CD4-positive, alpha-beta T cell (primary cell): ENCODE measurements at regions not wholly inside any gene's neighbourhood (a gene's known extent, or its start where the extent isn't known, plus 50 kb on each side); places are given as distances from the start of the nearest gene placed in this dataset.
"Not testable (repeated sequence)": the region's sequence is repeated elsewhere in the genome, so short reads cannot be mapped to it uniquely, and the experiment has no call there.

ENCODE experiments used
- ATAC-seq: fragments of 200-7000 bp; cut with Tn5 transposase; one replicate; pipeline ENCODE4 v1.10.0; 2022; ENCODE audit warnings: mild to moderate bottlenecking; ENCODE audit not compliant: poor library complexity
- CTCF ChIA-PET: fragments of 350-600 bp; sonication (Branson Sonifier 250); formaldehyde crosslinking; loops from one replicate; lab custom pipeline; 2021; ENCODE audit warnings: antibody characterized with exemption, inconsistent platforms; lab: Charles Lee
- POLR2A ChIA-PET: fragments of 350-600 bp; sonication (Branson Sonifier 250); formaldehyde crosslinking; loops from one replicate; lab custom pipeline; 2021; ENCODE audit warnings: antibody characterized with exemption, inconsistent platforms; lab: Charles Lee
- DNase-seq, 14 experiments: peaks; one replicate each; pipeline ENCODE4 v3.0.0-alpha.2; 2013 to 2020; ENCODE audit warnings: mixed read lengths in 2 of 14
- H3K27ac ChIP-seq, 2 donors: one replicate each; pipeline versions ENCODE4 v1.5.1 to v1.7.0; 2013; ENCODE audit warnings: low read length in 2 of 2, low read depth in 1 of 2, mild to moderate bottlenecking in 1 of 2
- H3K27me3 ChIP-seq, 2 experiments: 1 replicate in 1 of 2; 2 replicates in 1 of 2; pipeline versions ENCODE4 v1.6.1 to v1.7.0; 2013; ENCODE audit warnings: low read length in 2 of 2, control low read depth in 1 of 2, mild to moderate bottlenecking in 1 of 2, moderate library complexity in 1 of 2; ENCODE audit not compliant: insufficient read depth in 2 of 2, control insufficient read depth in 1 of 2
- H3K36me3 ChIP-seq: one replicate; pipeline ENCODE4 v1.6.1; 2013; ENCODE audit warnings: low read length, control low read depth; ENCODE audit not compliant: insufficient read depth
- H3K4me1 ChIP-seq: one replicate; pipeline ENCODE4 v1.6.1; 2013; ENCODE audit warnings: low read length, control low read depth; ENCODE audit not compliant: insufficient read depth
- H3K4me3 ChIP-seq: one replicate; pipeline ENCODE4 v1.5.1; 2013; ENCODE audit warnings: mild to moderate bottlenecking, low read length, moderate library complexity
- H3K9me3 ChIP-seq, 2 experiments: 1 replicate in 1 of 2; 2 replicates in 1 of 2; pipeline versions ENCODE4 v1.6.1 to v1.7.0; 2013; ENCODE audit warnings: low read length in 2 of 2, mild to moderate bottlenecking in 2 of 2, control low read depth in 1 of 2, moderate library complexity in 1 of 2; ENCODE audit not compliant: control insufficient read depth in 1 of 2, insufficient read depth in 1 of 2
- H3K27ac Mint-ChIP-seq: one replicate; pipeline ENCODE4 v1.8.0; 2020; ENCODE audit warnings: mixed read lengths
- H3K27me3 Mint-ChIP-seq: one replicate; pipeline ENCODE4 v1.8.0; 2021; ENCODE audit warnings: mixed read lengths
- H3K36me3 Mint-ChIP-seq: one replicate; pipeline ENCODE4 v1.8.0; 2021; ENCODE audit warnings: low read depth, mixed read lengths
- H3K4me1 Mint-ChIP-seq: one replicate; pipeline ENCODE4 v1.8.0; 2021; ENCODE audit warnings: low read depth, mixed read lengths
- H3K4me3 Mint-ChIP-seq: one replicate; pipeline ENCODE4 v1.8.0; 2020; ENCODE audit warnings: mild to moderate bottlenecking, mixed read lengths
- H3K9me3 Mint-ChIP-seq: one replicate; pipeline ENCODE4 v1.8.0; 2020; ENCODE audit warnings: mixed read lengths
- CTCF ChIP-seq: fragments of 200-600 bp; IDR thresholded peaks from one replicate; pipeline ENCODE4 v1.8.0; 2022; ENCODE audit warnings: antibody characterized with exemption, mild to moderate bottlenecking
- intact Hi-C, 2 experiments: fragments of 100-400 bp; cut with DNase I in 1 of 2; cut with micrococcal nuclease in 1 of 2; formaldehyde crosslinking; loops; one replicate each; pipeline versions ENCODE4 v1.15.1 to v1.9.0; 2023 to 2025; cut with DNase I, micrococcal nuclease

- H3K36me3 ChIP-seq, H3K4me1 ChIP-seq, H3K36me3 Mint-ChIP-seq, CTCF ChIA-PET, H3K4me3 ChIP-seq, H3K27ac ChIP-seq, H3K4me1 Mint-ChIP-seq, ATAC-seq, POLR2A ChIA-PET, H3K27me3 ChIP-seq, H3K4me3 Mint-ChIP-seq, DNase-seq, H3K9me3 ChIP-seq, H3K27ac Mint-ChIP-seq, H3K9me3 Mint-ChIP-seq: not testable (repeated sequence)
- H3K27me3 Mint-ChIP-seq, result peaks cover 11% of the 10 kb centered on the region
- intact Hi-C loops, result loop anchor here (10.0 kb wide), 3 partner anchors 110 to 190 kb away; no protein-coding TSS in a partner anchor
Measured at GRCh38 chr1:117314951-117315350, 52.3 kb upstream of the MAN1A2 start.

- intact Hi-C loops, result loop anchor here (10.0 kb wide), 3 partner anchors 111 to 191 kb away; no protein-coding TSS in a partner anchor
- Histone ChIP-seq H3K36me3 (no peaks in the 10 kb centered on the region), H3K27ac (no peak overlapping the region), H3K27me3 (no peaks in the 10 kb centered on the region), H3K4me1 (no peaks in the 10 kb centered on the region), H3K4me3 (no peak overlapping the region), H3K9me3 (no peaks in the 10 kb centered on the region)
- Mint-ChIP-seq H3K4me1 (no peaks in the 10 kb centered on the region), H3K27me3 (peaks cover 11% of the 10 kb centered on the region), H3K9me3 (peaks cover 2% of the 10 kb centered on the region), H3K4me3 (no peak overlapping the region), H3K27ac (no peak overlapping the region), H3K36me3 (no peaks in the 10 kb centered on the region)
- CTCF ChIA-PET, result no interaction called here
- no peak for ATAC-seq
- no peak for TF ChIP-seq CTCF
- DNase-seq, result no peak
- POLR2A ChIA-PET, result no interaction called here
Measured at GRCh38 chr1:117313555-117313954, 53.7 kb upstream of the MAN1A2 start.

- Mint-ChIP-seq H3K36me3 (no peaks in the 10 kb centered on the region), H3K4me3 (no peak overlapping the region), H3K9me3 (no peaks in the 10 kb centered on the region), H3K27me3 (peaks cover 6% of the 10 kb centered on the region), H3K4me1 (no peaks in the 10 kb centered on the region), H3K27ac (no peak overlapping the region)
- Histone ChIP-seq H3K36me3 (no peaks in the 10 kb centered on the region), H3K9me3 (no peaks in the 10 kb centered on the region), H3K4me1 (no peaks in the 10 kb centered on the region), H3K27ac (no peak overlapping the region), H3K4me3 (no peak overlapping the region), H3K27me3 (no peaks in the 10 kb centered on the region)
- peak; percentile 41 for TF ChIP-seq CTCF
- ATAC-seq (peak; percentile 62), DNase-seq (peak in 4 of 14 experiments; percentile 4 to 58 (median 40))
- intact Hi-C loops, result loop anchor here (10.0 kb wide), 3 partner anchors 112 to 192 kb away; no protein-coding TSS in a partner anchor
- ChIA-PET POLR2A (no interaction called here), CTCF (no interaction called here)
Measured at GRCh38 chr1:117312453-117313138, 54.7 kb upstream of the MAN1A2 start.
